K562 (cell line): ENCODE measurements at regions not wholly inside any gene's neighbourhood (a gene's known extent, or its start where the extent isn't known, plus 50 kb on each side); places are given as distances from the start of the nearest gene placed in this dataset.

Experiments used
- CHD2 ChIP-seq: IDR thresholded peaks from 2 replicates; pipeline ENCODE4 v1.6.1; 2011; ENCODE audit warnings: low read depth, low read length
- FOXA1 ChIP-seq: fragments of 450-650 bp; IDR thresholded peaks from 2 replicates; pipeline ENCODE4 v1.6.1; 2016; ENCODE audit warnings: mild to moderate bottlenecking, borderline replicate concordance
- GABPA ChIP-seq: fragments of 200-800 bp; sonication (Bioruptor generic); conservative IDR thresholded peaks from 2 replicates; pipeline ENCODE4 v1.6.1; 2016; ENCODE audit warnings: low read depth, missing genetic modification characterization, missing compliant biosample characterization
- PTBP1 ChIP-seq: fragments of 200-400 bp; formaldehyde crosslinking; IDR thresholded peaks from 2 replicates; pipeline ENCODE4 v1.6.1; 2017; ENCODE audit warnings: low read depth, low read length
- RBFOX2 ChIP-seq: fragments of 200-400 bp; formaldehyde crosslinking; IDR thresholded peaks from 2 replicates; pipeline ENCODE4 v1.6.1; 2017; ENCODE audit warnings: low read depth, mild to moderate bottlenecking, low read length, moderate library complexity
- RCOR1 ChIP-seq, 2 experiments: IDR thresholded peaks; 2 replicates each; pipeline ENCODE4 v1.6.1; 2012; ENCODE audit warnings: low read depth in 2 of 2, low read length in 2 of 2, borderline replicate concordance in 1 of 2, improper control_type of control experiment in 1 of 2
- SMAD4 ChIP-seq: fragments of 250-450 bp; sonication (Bioruptor Pico); conservative IDR thresholded peaks from 2 replicates; pipeline ENCODE4 v1.8.0; 2021; ENCODE audit warnings: inconsistent platforms, mild to moderate bottlenecking, moderate library complexity
- SREBF2 ChIP-seq: sonication (generic); formaldehyde crosslinking; IDR thresholded peaks from 2 replicates; pipeline ENCODE4 v1.4.0; 2020; ENCODE audit warnings: mild to moderate bottlenecking, missing genetic modification reagents
- ZNF217 ChIP-seq: sonication (generic); formaldehyde crosslinking; IDR thresholded peaks from 2 replicates; pipeline ENCODE4 v1.8.0; 2022; ENCODE audit warnings: mild to moderate bottlenecking, missing genetic modification reagents
- ZNF354B ChIP-seq: fragments of 250-450 bp; sonication (Bioruptor Pico); IDR thresholded peaks from 2 replicates; pipeline ENCODE4 v1.4.0; 2020
- ZNF561 ChIP-seq: fragments of 450-650 bp; formaldehyde crosslinking; conservative IDR thresholded peaks from 2 replicates; pipeline ENCODE4 v1.4.0; 2020; ENCODE audit warnings: mild to moderate bottlenecking, moderate library complexity
- ZNF766 ChIP-seq: fragments of 200-800 bp; sonication (Bioruptor generic); conservative IDR thresholded peaks from 2 replicates; pipeline ENCODE4 v1.6.1; 2016; ENCODE audit warnings: missing genetic modification characterization, missing compliant biosample characterization
- TF ChIP-seq, protein P1 (sequence below), 3 experiments: IDR thresholded peaks in 2 of 3; conservative IDR thresholded peaks in 1 of 3; 2 replicates each; pipeline ENCODE4 v1.5.1; 2011 to 2012; ENCODE audit warnings: low read length in 3 of 3, mild to moderate bottlenecking in 3 of 3, control low read depth in 2 of 3, improper control_type of control experiment in 1 of 3, inconsistent platforms in 1 of 3, low read depth in 1 of 3, mixed read lengths in 1 of 3, moderate library complexity in 1 of 3; ENCODE audit not compliant: insufficient read depth in 2 of 3
- TF ChIP-seq, protein P2 (sequence below): sonication (generic); formaldehyde crosslinking; IDR thresholded peaks from 2 replicates; pipeline ENCODE4 v1.8.1; 2022; ENCODE audit warnings: missing genetic modification reagents

DNA sequence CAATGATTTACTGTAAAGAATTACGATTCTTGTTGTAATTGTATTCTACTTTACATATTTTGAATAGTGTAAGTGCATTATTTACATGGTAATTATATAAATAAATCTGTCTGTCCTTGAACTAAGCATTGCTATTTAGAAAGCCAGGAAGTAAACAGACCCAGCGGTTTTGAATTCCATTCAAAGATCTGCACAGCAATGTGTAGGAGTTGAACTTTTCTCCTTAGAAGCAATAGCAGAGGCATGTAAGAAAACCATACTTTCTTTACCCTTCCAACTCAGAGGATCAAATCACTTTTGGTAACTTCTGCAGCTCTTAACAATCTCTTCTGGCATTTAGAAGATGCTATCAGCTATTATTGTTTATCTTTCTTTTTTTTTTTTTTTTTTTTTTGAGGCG lies 109.2 kb upstream of the VRK2 start:
- TF ChIP-seq ZNF561 (CRISPR knock-in tag) (no peak), SREBF2 (CRISPR knock-in tag) (no peak), ZNF766 (CRISPR knock-in tag) (no peak), CHD2 (no peak), ZNF217 (CRISPR knock-in tag) (no peak), GABPA (tag) (no peak), RCOR1 (IDR thresholded peaks at IDR 0.05; ENCODE audit: borderline replicate concordance in 1 of 2, low read depth in 2 of 2, low read length in 2 of 2) (no peak), ZNF354B (CRISPR knock-in tag) (no peak), FOXA1 (no peak), RBFOX2 (no peak), PTBP1 (no peak), SMAD4 (no peak)
- TF ChIP-seq, protein P1, sequence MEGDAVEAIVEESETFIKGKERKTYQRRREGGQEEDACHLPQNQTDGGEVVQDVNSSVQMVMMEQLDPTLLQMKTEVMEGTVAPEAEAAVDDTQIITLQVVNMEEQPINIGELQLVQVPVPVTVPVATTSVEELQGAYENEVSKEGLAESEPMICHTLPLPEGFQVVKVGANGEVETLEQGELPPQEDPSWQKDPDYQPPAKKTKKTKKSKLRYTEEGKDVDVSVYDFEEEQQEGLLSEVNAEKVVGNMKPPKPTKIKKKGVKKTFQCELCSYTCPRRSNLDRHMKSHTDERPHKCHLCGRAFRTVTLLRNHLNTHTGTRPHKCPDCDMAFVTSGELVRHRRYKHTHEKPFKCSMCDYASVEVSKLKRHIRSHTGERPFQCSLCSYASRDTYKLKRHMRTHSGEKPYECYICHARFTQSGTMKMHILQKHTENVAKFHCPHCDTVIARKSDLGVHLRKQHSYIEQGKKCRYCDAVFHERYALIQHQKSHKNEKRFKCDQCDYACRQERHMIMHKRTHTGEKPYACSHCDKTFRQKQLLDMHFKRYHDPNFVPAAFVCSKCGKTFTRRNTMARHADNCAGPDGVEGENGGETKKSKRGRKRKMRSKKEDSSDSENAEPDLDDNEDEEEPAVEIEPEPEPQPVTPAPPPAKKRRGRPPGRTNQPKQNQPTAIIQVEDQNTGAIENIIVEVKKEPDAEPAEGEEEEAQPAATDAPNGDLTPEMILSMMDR (IDR thresholded peaks at IDR 0.05 in 2 of 3, conservative IDR thresholded peaks at IDR 0.05 in 1 of 3; ENCODE audit: insufficient read depth in 2 of 3, low read depth in 1 of 3, low read length in 3 of 3): no peak
- TF ChIP-seq, protein P2, sequence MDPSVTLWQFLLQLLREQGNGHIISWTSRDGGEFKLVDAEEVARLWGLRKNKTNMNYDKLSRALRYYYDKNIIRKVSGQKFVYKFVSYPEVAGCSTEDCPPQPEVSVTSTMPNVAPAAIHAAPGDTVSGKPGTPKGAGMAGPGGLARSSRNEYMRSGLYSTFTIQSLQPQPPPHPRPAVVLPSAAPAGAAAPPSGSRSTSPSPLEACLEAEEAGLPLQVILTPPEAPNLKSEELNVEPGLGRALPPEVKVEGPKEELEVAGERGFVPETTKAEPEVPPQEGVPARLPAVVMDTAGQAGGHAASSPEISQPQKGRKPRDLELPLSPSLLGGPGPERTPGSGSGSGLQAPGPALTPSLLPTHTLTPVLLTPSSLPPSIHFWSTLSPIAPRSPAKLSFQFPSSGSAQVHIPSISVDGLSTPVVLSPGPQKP: no peak
